ENCODE measurements at regions not wholly inside any gene's neighbourhood (a gene's known extent, or its start where the extent isn't known, plus 50 kb on each side); places are given as distances from the start of the nearest gene placed in this dataset.

- TF ChIP-seq CTCF (conservative IDR thresholded peaks at IDR 0.05 in 1 of 2, IDR thresholded peaks at IDR 0.05 in 1 of 2; ENCODE audit: low read depth in 1 of 2, low read length in 2 of 2) (no peak), EZH2 (IDR thresholded peaks at IDR 0.05; ENCODE audit: low read length, missing control alignments) (no peak)
Observed at GRCh38 chr2:78754930-78755329, 270.6 kb upstream of the REG3G start.
